ENCODE measurements at regions not wholly inside any gene's neighbourhood (a gene's known extent, or its start where the extent isn't known, plus 50 kb on each side); places are given as distances from the start of the nearest gene placed in this dataset.

DNA sequence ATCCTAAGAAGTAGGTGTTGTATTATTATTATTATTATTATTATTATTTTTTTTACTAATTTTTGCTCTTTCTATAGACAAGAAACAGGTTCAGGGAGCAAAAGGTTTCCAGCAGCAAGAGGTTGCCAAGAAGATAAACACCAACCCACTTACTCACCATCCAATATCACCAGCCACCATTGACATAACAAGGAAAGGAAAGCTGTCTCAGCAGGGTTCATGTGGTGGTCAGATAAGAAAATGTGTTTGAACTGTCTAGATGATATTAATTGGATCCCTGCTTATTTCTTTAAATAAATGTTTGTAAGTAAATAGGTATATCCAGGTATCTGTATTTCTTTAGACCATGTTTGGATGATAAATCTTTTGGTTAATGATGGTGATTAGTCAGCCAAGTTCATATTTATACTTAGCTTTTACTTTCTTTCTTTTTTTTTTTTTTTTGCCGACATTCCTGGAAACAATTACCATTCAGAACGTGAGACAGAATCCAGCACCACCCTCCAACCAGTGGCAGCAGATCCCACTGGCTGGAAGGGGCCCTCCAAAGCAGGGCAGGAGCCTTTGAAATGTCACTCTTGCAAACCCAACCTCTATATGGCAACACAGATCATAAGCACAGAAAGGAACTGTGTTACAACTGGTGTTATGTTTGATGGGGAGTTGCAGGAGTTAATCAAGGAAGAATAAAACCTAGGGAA lies 139.2 kb upstream of the ECI2 start:
- FAIRE-seq (no peak), DNase-seq (ENCODE audit: insufficient read length, low spot score) (no peak)
- TF ChIP-seq, protein P1, sequence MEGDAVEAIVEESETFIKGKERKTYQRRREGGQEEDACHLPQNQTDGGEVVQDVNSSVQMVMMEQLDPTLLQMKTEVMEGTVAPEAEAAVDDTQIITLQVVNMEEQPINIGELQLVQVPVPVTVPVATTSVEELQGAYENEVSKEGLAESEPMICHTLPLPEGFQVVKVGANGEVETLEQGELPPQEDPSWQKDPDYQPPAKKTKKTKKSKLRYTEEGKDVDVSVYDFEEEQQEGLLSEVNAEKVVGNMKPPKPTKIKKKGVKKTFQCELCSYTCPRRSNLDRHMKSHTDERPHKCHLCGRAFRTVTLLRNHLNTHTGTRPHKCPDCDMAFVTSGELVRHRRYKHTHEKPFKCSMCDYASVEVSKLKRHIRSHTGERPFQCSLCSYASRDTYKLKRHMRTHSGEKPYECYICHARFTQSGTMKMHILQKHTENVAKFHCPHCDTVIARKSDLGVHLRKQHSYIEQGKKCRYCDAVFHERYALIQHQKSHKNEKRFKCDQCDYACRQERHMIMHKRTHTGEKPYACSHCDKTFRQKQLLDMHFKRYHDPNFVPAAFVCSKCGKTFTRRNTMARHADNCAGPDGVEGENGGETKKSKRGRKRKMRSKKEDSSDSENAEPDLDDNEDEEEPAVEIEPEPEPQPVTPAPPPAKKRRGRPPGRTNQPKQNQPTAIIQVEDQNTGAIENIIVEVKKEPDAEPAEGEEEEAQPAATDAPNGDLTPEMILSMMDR (IDR thresholded peaks at IDR 0.05; ENCODE audit: insufficient read depth, missing control alignments): no peak

DNA sequence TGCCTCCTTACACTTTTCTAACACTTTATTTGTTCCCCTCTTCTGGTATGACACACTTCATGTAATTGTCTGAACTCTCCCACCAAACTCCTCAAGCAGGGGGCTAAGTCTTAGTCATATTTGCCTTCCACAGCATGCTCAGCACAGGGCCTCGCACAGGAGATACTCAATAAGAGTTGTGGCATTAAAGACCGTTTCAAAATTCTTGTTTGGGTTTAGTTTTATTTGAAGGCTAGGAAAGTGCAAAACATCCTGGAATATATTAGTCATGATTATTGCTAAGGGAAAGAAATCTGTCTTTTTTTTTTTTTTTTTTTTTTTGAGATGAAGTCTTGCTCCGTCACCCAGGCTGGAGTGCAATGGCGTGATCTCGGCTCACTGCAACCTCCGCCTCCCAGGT lies 137.6 kb upstream of the ECI2 start:
- TF ChIP-seq, protein P1 (IDR thresholded peaks at IDR 0.05; ENCODE audit: insufficient read depth, missing control alignments): no peak
- FAIRE-seq (no peak), DNase-seq (ENCODE audit: insufficient read length, low spot score) (no peak)

- TF ChIP-seq, protein P1 (IDR thresholded peaks at IDR 0.05; ENCODE audit: insufficient read depth, missing control alignments): no peak
- DNase-seq (ENCODE audit: insufficient read length, low spot score) (no peak), FAIRE-seq (no peak)
Measured at GRCh38 chr6:4271761-4272470, 136.5 kb upstream of the ECI2 start.

GRCh38 chr6:4270776-4271175 lies 135.4 kb upstream of the ECI2 start:
- FAIRE-seq: no peak
- TF ChIP-seq, protein P1 (IDR thresholded peaks at IDR 0.05; ENCODE audit: insufficient read depth, missing control alignments): no peak
- no peak for DNase-seq (ENCODE audit: insufficient read length, low spot score)

GRCh38 chr6:4270001-4270400 lies 134.6 kb upstream of the ECI2 start:
- FAIRE-seq: no peak
- TF ChIP-seq, protein P1 (IDR thresholded peaks at IDR 0.05; ENCODE audit: insufficient read depth, missing control alignments): no peak
- no peak for DNase-seq (ENCODE audit: insufficient read length, low spot score)

DNA sequence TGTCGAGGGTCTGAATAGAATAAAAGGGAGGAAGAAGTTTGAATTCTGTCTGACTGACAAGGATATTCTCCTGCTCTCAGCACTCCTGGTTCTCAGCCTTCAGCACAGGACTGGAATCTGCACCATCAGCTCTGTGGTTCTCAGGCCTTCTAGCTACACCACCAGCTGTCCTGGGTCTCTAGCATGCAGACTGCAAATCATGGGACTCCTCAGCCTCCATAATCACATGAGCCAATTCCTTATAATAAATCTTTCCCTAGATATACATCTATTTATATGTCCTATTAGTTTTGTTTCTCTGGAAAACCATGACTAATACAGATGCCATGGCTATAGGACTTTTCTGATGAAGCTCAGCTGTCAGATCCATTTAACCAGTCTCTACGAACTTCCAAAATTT lies 132.8 kb upstream of the ECI2 start:
- FAIRE-seq (no peak), DNase-seq (ENCODE audit: insufficient read length, low spot score) (no peak)
- TF ChIP-seq, protein P1 (IDR thresholded peaks at IDR 0.05; ENCODE audit: insufficient read depth, missing control alignments): no peak

DNA sequence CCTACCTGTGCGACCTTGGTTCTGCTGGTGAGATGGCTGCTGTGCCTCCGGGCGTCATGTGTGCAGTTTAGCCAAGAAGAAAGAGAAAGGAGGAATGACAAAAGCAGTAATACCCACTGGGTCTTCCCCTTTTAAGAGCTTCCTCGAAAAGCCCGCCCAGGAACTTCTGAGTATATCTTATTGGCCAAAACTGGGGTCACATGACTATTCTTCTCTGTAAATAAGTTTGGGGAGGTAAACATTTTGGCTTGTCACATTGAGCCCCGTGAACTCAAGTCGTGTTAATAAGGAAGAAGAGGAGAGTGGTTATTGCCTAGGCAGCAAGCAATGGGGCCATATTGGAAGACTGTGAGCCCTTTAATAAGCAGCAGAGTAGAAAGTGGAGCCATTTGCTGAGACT lies 130.4 kb upstream of the ECI2 start:
- FAIRE-seq (no peak), DNase-seq (ENCODE audit: insufficient read length, low spot score) (no peak)

More for the DNA sequence above, 130.4 kb upstream of the ECI2 start:
- TF ChIP-seq, protein P1 (IDR thresholded peaks at IDR 0.05; ENCODE audit: insufficient read depth, missing control alignments): no peak

All from D721Med (cell line).